GM23248 (cell line): ENCODE measurements at regions not wholly inside any gene's neighbourhood (a gene's known extent, or its start where the extent isn't known, plus 50 kb on each side); places are given as distances from the start of the nearest gene placed in this dataset.

ENCODE experiments used
- EZH2 ChIP-seq: fragments of 200-600 bp; sonication (generic); IDR thresholded peaks from 2 replicates; pipeline ENCODE4 v1.6.1; 2018; ENCODE audit warnings: antibody characterized with exemption, mild to moderate bottlenecking; ENCODE audit not compliant: insufficient read depth, poor library complexity, severe bottlenecking
- EZH2phosphoT487 ChIP-seq: fragments of 200-600 bp; sonication (generic); IDR thresholded peaks from 2 replicates; pipeline ENCODE4 v1.6.1; 2018; ENCODE audit warnings: antibody characterized with exemption, moderate library complexity, mild to moderate bottlenecking, low read depth; ENCODE audit not compliant: insufficient read depth

DNA sequence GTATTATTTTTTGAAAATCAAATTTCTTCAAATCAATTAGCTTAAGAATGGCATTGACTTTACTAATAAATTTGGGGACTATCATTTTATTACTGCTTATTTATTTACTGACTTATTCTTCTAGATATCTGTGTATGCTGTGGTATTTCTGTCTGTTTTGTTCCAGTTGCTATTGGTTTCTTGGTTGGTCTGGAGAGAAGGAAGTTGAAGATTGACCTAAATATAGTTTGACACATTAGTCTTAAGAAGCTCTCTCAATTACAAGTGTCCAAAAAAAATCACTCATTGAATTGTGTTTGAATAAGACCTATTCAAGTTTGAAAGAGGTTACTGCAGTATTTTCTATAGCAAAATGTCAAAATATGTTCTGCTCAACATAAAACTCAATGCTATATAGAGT lies 153.3 kb upstream of the KYNU start:
- no peak for TF ChIP-seq EZH2
- TF ChIP-seq EZH2phosphoT487 = no peak
